Right renal cortex interstitium (tissue), 3 donors: ENCODE measurements at regions not wholly inside any gene's neighbourhood (a gene's known extent, or its start where the extent isn't known, plus 50 kb on each side); places are given as distances from the start of the nearest gene placed in this dataset.
"Not testable (repeated sequence)": the region's sequence is repeated elsewhere in the genome, so short reads cannot be mapped to it uniquely, and the experiment has no call there.

Experiments used
- DNase-seq, 3 donors: peaks; one replicate each; pipeline ENCODE4 v3.0.0-alpha.2; 2013; ENCODE audit warnings: low read depth in 3 of 3, low spot score in 2 of 3

GRCh38 chr3:98701071-98701675 is 62.0 kb upstream of the ST3GAL6 start:
- DNase-seq: no peak

DNA sequence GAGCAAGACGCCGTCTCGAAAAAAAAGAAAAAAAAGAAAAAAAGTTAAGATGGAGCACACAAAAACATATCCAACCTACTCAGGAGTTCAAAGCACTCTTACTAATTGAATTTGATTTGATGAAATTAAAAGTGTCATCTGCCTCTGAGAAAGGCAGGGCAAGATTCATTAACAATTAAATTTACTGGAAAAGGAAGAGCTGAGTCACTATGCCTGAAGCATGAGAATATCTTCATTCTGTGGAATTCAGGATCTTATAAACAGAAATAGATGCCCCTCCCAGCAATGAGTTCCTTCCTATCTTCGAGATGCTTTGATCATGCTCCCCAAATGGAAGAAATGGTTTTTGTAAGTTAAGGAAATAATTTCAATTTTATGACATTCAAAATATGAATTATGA is 61.0 kb upstream of the ST3GAL6 start:
- no peak for DNase-seq

DNA sequence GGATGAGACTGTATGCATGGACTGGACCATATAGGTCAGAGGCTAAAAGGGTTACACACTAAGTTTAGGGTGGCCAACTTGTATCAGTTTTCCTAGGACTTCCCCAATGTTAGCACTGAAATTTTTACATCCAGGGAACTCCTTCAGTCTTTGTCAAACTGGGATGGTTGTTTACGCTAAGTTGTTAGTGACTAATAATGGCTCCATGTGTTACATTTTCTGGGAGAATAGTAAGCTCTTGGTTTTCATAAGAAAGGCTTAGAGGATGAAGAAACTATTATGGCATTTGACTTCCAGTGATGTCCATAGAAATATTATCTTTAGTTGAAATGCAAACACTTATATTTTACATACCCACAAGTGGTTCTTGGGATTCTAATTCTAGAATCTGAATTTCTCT is 57.9 kb upstream of the ST3GAL6 start:
- no peak for DNase-seq

- DNase-seq: no peak
Measured at GRCh38 chr3:98705694-98706093, 57.4 kb upstream of the ST3GAL6 start.

DNA sequence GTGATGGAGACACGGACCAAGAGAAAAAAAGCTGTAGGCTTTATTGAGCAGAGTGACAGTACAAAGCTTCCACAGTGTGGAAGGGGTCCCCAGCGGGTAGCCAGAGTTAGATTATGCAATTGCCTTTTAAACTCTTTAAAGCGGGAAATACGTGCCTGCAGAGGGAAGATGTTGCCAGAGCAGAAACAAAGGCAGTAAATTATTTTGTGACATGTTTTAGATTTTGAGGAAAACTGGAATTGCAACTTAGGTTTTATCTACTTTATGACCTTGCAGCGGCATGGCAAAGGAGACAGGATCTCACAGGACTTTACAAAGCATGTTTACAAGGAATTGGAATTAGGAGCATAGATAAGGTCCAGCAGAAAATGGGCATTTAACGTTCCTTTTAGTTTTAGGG is 54.5 kb upstream of the ST3GAL6 start:
- DNase-seq: not testable (repeated sequence)

GRCh38 chr3:98709441-98709840 is 53.7 kb upstream of the ST3GAL6 start:
- DNase-seq: no peak

DNA sequence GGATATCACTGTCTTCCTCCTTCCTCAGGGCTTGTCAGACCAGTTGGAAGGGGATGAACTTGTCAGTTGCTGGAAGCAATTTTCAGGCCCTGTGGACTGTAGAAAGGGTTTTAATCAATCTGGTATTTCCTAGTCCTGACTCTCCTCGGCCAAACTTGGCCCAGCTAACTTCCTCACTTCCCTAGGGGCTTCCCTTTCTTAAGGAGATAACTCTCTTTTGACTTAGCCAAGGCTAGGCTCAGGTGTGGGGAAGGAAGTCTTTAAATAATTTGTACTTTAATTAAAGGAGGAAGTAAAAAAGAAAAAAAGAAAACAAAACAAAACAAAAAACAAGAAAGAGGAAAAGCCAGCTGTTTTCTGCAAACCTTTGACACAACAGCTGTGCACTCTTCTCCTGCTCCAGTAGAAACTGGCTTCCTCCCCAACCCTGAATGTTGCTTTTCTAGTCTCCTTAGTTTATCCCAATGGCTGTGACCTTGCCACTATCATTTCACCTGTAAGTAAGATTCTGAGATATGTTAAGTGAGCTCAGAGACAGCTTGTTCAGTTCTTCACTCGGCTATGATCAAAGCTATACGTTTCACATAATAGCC is 53.0 kb upstream of the ST3GAL6 start:
- DNase-seq: peak in 2 of 3 donors; percentile 21 to 44

GRCh38 chr3:98711426-98711825 is 51.7 kb upstream of the ST3GAL6 start:
- DNase-seq: no peak

GRCh38 chr3:98712726-98713125 is 50.4 kb upstream of the ST3GAL6 start:
- no peak for DNase-seq

DNA sequence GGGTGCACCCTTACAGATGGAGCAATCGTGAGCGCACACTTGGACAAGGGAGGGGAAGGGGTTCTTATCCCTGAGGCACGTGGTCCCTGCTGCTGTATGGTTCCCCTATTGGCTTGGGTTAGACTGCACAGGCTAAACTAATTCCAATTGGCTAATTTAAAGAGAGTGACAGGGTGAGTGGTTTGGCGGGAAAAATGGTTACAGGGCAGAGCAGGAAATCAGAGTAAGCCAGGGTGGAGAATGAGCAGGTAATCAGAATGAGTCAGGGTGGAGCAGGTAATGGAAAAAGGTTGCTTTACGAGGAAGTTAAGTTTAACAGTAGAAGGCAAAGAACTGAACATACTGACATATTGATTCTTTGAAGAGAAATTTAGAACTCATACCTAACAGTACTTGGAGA is 49.8 kb upstream of the ST3GAL6 start:
- DNase-seq: not testable (repeated sequence)
